WTC11 (cell line): ENCODE measurements at regions not wholly inside any gene's neighbourhood (a gene's known extent, or its start where the extent isn't known, plus 50 kb on each side); places are given as distances from the start of the nearest gene placed in this dataset.

Source experiments
- ATAC-seq: fragments of 200-7000 bp; cut with Tn5 transposase; 2 replicates; pipeline ENCODE4 v1.10.0; 2021; ENCODE audit warnings: mild to moderate bottlenecking, moderate library complexity
- CTCF ChIA-PET: fragments of 300-600 bp; sonication (Branson Sonifier 250); formaldehyde crosslinking; loops from one replicate; lab custom pipeline; 2021; ENCODE audit warnings: antibody characterized with exemption; lab: Charles Lee
- POLR2A ChIA-PET: fragments of 350-600 bp; sonication (Branson Sonifier 250); formaldehyde crosslinking; loops from one replicate; lab custom pipeline; 2021; ENCODE audit warnings: antibody characterized with exemption; lab: Charles Lee
- DNase-seq: peaks from one replicate; pipeline ENCODE4 v3.0.0; 2021; ENCODE audit warnings: low spot score
- H3K27ac Mint-ChIP-seq: 2 replicates; pipeline ENCODE4 v1.8.0; 2021; ENCODE audit warnings: mixed read lengths
- H3K27me3 Mint-ChIP-seq: 2 replicates; pipeline ENCODE4 v1.8.0; 2021; ENCODE audit warnings: low read depth, mild to moderate bottlenecking, moderate library complexity, mixed read lengths
- H3K36me3 Mint-ChIP-seq: 2 replicates; pipeline ENCODE4 v1.8.0; 2021; ENCODE audit warnings: mixed read lengths
- H3K4me1 Mint-ChIP-seq: 2 replicates; pipeline ENCODE4 v1.8.0; 2022; ENCODE audit warnings: mixed read lengths
- H3K4me3 Mint-ChIP-seq: 2 replicates; pipeline ENCODE4 v1.8.0; 2021; ENCODE audit warnings: mild to moderate bottlenecking, moderate library complexity, mixed read lengths
- H3K9me3 Mint-ChIP-seq: 2 replicates; pipeline ENCODE4 v1.8.0; 2021; ENCODE audit warnings: mixed read lengths
- ARID4B ChIP-seq: sonication (generic); formaldehyde crosslinking; IDR thresholded peaks from 2 replicates; pipeline ENCODE4 v1.8.0; 2023; ENCODE audit warnings: missing genetic modification reagents, mild to moderate bottlenecking, borderline replicate concordance
- ATF1 ChIP-seq: sonication (generic); formaldehyde crosslinking; IDR thresholded peaks from 2 replicates; pipeline ENCODE4 v1.8.1; 2023; ENCODE audit warnings: mild to moderate bottlenecking, moderate library complexity, missing genetic modification reagents
- ATF2 ChIP-seq: sonication (generic); formaldehyde crosslinking; IDR thresholded peaks from 2 replicates; pipeline ENCODE4 v1.8.1; 2022; ENCODE audit warnings: low read depth, missing genetic modification reagents, borderline replicate concordance
- ELF4 ChIP-seq: sonication (generic); formaldehyde crosslinking; IDR thresholded peaks from 2 replicates; pipeline ENCODE4 v1.8.1; 2022; ENCODE audit warnings: low read depth, mild to moderate bottlenecking, moderate library complexity, missing genetic modification reagents
- ESRRA ChIP-seq: sonication (generic); formaldehyde crosslinking; IDR thresholded peaks from 2 replicates; pipeline ENCODE4 v1.8.1; 2022; ENCODE audit warnings: mild to moderate bottlenecking, missing genetic modification reagents, borderline replicate concordance
- ETV6 ChIP-seq: sonication (generic); formaldehyde crosslinking; IDR thresholded peaks from 2 replicates; pipeline ENCODE4 v1.8.1; 2022; ENCODE audit warnings: mild to moderate bottlenecking, missing genetic modification reagents
- GABPB1 ChIP-seq: sonication (generic); formaldehyde crosslinking; IDR thresholded peaks from 2 replicates; pipeline ENCODE4 v1.8.1; 2023; ENCODE audit warnings: mild to moderate bottlenecking, missing genetic modification reagents
- GRHL2 ChIP-seq: fragments of 250-450 bp; sonication (Bioruptor Pico); IDR thresholded peaks from 2 replicates; pipeline ENCODE4 v1.8.0; 2022; ENCODE audit warnings: mild to moderate bottlenecking, moderate library complexity; ENCODE audit not compliant: insufficient replicate concordance, severe bottlenecking
- NFATC4 ChIP-seq: fragments of 250-450 bp; sonication (Bioruptor Pico); IDR thresholded peaks from 2 replicates; pipeline ENCODE4 v1.9.0; 2021; ENCODE audit warnings: mild to moderate bottlenecking
- NFYB ChIP-seq: sonication (generic); formaldehyde crosslinking; conservative IDR thresholded peaks from 2 replicates; pipeline ENCODE4 v1.8.0; 2022; ENCODE audit warnings: low read depth, missing genetic modification reagents
- OVOL2 ChIP-seq: fragments of 250-450 bp; sonication (Bioruptor Pico); IDR thresholded peaks from 2 replicates; pipeline ENCODE4 v1.9.0; 2021; ENCODE audit warnings: mild to moderate bottlenecking, borderline replicate concordance
- SP1 ChIP-seq: sonication (generic); formaldehyde crosslinking; conservative IDR thresholded peaks from 2 replicates; pipeline ENCODE4 v1.8.1; 2022; ENCODE audit warnings: missing genetic modification reagents
- ZNF317 ChIP-seq: sonication (generic); formaldehyde crosslinking; IDR thresholded peaks from 2 replicates; pipeline ENCODE4 v1.8.1; 2023; ENCODE audit warnings: low read depth, mild to moderate bottlenecking, moderate library complexity, missing genetic modification reagents, borderline replicate concordance
- ZNF396 ChIP-seq: fragments of 250-450 bp; sonication (Bioruptor Pico); IDR thresholded peaks from 2 replicates; pipeline ENCODE4 v1.8.0; 2021; ENCODE audit warnings: mild to moderate bottlenecking, moderate library complexity, borderline replicate concordance
- ZNF532 ChIP-seq: fragments of 250-450 bp; sonication (Bioruptor Pico); IDR thresholded peaks from 2 replicates; pipeline ENCODE4 v1.9.0; 2021; ENCODE audit warnings: mild to moderate bottlenecking, borderline replicate concordance
- TF ChIP-seq, protein P1 (sequence below): fragments of 250-450 bp; sonication (Bioruptor Pico); IDR thresholded peaks from 2 replicates; pipeline ENCODE4 v1.9.0; 2021; ENCODE audit warnings: moderate library complexity, mild to moderate bottlenecking, inconsistent platforms, borderline replicate concordance

DNA sequence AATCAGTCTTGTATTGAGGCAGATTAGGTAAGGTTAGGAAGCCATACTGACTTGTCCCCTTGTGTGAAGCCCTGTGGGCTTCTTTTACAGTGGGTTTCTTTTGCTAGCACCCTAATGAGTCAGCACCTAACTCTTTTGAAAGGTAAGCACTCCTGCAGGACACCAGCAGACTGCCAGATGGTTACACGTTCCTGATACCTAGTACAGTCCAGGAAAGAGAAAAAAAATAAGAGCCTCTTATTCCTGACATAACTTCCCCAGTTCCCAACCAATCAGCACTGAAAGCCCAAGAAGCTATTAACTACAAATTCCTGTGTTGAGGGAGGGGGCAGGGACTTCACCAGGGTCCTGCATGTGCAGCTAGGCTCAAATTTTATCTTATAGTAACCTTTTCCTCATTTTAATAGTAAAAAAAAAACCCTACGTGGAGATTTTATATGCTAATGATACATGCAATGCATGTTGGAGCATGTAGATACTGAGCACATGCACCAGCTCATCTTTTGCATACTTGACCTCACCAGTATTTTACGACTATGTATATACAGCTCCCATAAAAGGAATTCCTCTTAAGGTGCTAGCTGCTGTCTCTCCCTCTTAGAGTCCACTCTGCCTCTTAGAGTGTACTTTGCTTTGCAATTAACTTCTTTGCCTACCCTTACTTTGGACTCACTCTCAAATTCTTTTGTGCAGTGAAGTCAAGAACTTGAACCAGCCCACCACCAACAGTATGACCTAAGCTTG lies 84.7 kb upstream of the RORB start (continued):
- no peak for TF ChIP-seq ZNF532
- no peak for TF ChIP-seq ESRRA (CRISPR knock-in tag)

DNA sequence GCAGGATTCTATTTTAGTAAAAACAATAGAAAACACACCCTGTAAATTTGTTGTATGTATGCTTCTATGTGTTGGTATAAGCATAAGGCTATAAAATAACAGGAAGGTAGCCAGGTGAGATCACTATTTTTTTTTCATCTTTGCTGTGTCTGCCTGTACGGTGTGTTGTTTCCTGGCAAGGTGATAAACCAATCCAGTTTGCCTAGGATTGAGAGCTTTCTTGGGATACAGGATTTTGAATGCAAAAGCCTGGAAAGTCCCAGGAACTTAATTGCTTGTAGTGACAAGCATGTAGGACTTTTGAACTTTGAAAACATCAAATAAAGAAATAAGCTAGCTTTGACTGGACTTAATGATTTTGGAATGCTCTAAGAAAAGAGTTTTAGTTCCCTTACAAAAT lies 83.3 kb upstream of the RORB start:
- no peaks in the 10 kb centered on the region for H3K36me3 Mint-ChIP-seq
- TF ChIP-seq ATF2 (no peak), NFATC4 (CRISPR knock-in tag) (no peak), ELF4 (CRISPR knock-in tag) (no peak), ARID4B (CRISPR knock-in tag) (no peak), NFYB (CRISPR knock-in tag) (no peak), ZNF396 (CRISPR knock-in tag) (no peak), GABPB1 (CRISPR knock-in tag) (no peak), GRHL2 (no peak), ETV6 (no peak)
- TF ChIP-seq, protein P1, sequence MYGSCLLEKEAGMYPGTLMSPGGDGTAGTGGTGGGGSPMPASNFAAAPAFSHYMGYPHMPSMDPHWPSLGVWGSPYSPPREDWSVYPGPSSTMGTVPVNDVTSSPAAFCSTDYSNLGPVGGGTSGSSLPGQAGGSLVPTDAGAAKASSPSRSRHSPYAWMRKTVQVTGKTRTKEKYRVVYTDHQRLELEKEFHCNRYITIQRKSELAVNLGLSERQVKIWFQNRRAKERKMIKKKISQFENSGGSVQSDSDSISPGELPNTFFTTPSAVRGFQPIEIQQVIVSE, result no peak
- ChIA-PET CTCF (no interaction called here), POLR2A (no interaction called here)
- H3K27ac Mint-ChIP-seq, result no peak overlapping the region
- no peak for ATAC-seq
- DNase-seq, result no peak
- H3K4me3 Mint-ChIP-seq, result no peak overlapping the region
- H3K9me3 Mint-ChIP-seq, result peaks cover 3% of the 10 kb centered on the region; the same call in 1 of the 2 replicates
- peaks cover 9% of the 10 kb centered on the region for H3K4me1 Mint-ChIP-seq
- no peaks in the 10 kb centered on the region for H3K27me3 Mint-ChIP-seq

DNA sequence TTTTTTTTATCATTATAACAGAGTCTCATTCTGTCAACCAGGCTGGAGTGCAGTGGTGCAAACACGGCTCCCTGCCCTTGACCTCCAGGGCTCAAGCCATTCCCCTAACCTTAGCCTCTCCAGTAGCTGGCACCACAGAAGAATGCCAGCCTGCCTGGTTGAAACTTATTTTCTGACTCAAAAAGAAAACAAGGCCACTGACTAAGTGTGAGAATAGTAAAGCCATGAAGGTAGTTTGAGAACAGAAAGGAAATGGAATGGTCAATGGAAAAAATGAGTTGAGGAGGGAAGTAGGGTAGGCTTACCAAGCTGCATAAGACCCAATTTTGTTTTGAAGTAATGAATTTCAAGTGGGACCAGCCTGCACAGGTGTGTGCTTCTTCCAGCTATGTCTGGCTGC lies 82.8 kb upstream of the RORB start:
- CTCF ChIA-PET, result no interaction called here
- H3K27me3 Mint-ChIP-seq, result no peaks in the 10 kb centered on the region
- no peak for DNase-seq
- H3K27ac Mint-ChIP-seq, result no peak overlapping the region
- peaks cover 3% of the 10 kb centered on the region; the same call in 1 of the 2 replicates for H3K9me3 Mint-ChIP-seq
- peaks cover 9% of the 10 kb centered on the region for H3K4me1 Mint-ChIP-seq
- H3K36me3 Mint-ChIP-seq, result no peaks in the 10 kb centered on the region
- POLR2A ChIA-PET, result no interaction called here
- H3K4me3 Mint-ChIP-seq, result no peak overlapping the region
- TF ChIP-seq ATF1 (CRISPR knock-in tag) (no peak), SP1 (CRISPR knock-in tag) (no peak), ARID4B (CRISPR knock-in tag) (no peak), ZNF317 (no peak), OVOL2 (no peak)
- ATAC-seq, result no peak
